Lung (tissue), 11 donors: ENCODE measurements at regions not wholly inside any gene's neighbourhood (a gene's known extent, or its start where the extent isn't known, plus 50 kb on each side); places are given as distances from the start of the nearest gene placed in this dataset.

ENCODE experiments used
- ATAC-seq: fragments of 200-7000 bp; cut with Tn5 transposase; one replicate; pipeline ENCODE4 v1.9.1; 2020; ENCODE audit warnings: moderate number of reproducible peaks; ENCODE audit not compliant: insufficient read depth, low FRiP score
- DNase-seq, 3 donors: peaks; one replicate each; pipeline ENCODE4 v3.0.0-alpha.2; 2013 to 2017
- H3K27ac ChIP-seq, 2 donors: one replicate each; pipeline ENCODE4 v1.5.1; 2013; ENCODE audit warnings: mild to moderate bottlenecking in 2 of 2, moderate library complexity in 2 of 2, control low read depth in 1 of 2, inconsistent platforms in 1 of 2, low read depth in 1 of 2, low read length in 1 of 2
- H3K27me3 ChIP-seq, 3 donors: one replicate each; pipeline ENCODE4 v1.5.1; 2013; ENCODE audit warnings: low read length in 2 of 3; ENCODE audit not compliant: control insufficient read depth in 3 of 3, insufficient read depth in 3 of 3
- H3K36me3 ChIP-seq, 4 donors: one replicate each; pipeline ENCODE4 v1.5.1; 2013; ENCODE audit warnings: low read length in 4 of 4, mild to moderate bottlenecking in 1 of 4, moderate library complexity in 1 of 4; ENCODE audit not compliant: control insufficient read depth in 4 of 4, insufficient read depth in 4 of 4
- H3K4me1 ChIP-seq, 5 donors: one replicate each; pipeline ENCODE4 v1.5.1; 2013; ENCODE audit warnings: low read length in 5 of 5, mild to moderate bottlenecking in 2 of 5, moderate library complexity in 1 of 5; ENCODE audit not compliant: control insufficient read depth in 5 of 5, insufficient read depth in 5 of 5
- H3K4me3 ChIP-seq: one replicate; pipeline ENCODE4 v1.5.1; 2013; ENCODE audit warnings: mild to moderate bottlenecking, control low read depth, moderate library complexity
- H3K9ac ChIP-seq, 2 donors: one replicate each; pipeline ENCODE4 v1.5.1; 2013; ENCODE audit warnings: low read length in 2 of 2, control low read depth in 1 of 2; ENCODE audit not compliant: insufficient read depth in 1 of 2
- H3K9me3 ChIP-seq, 4 donors: one replicate each; pipeline ENCODE4 v1.5.1; 2013; ENCODE audit warnings: low read length in 3 of 4, mild to moderate bottlenecking in 1 of 4, moderate library complexity in 1 of 4; ENCODE audit not compliant: control insufficient read depth in 4 of 4, insufficient read depth in 3 of 4
- CTCF ChIP-seq: IDR thresholded peaks from 2 replicates; pipeline ENCODE4 v1.5.1; 2012; ENCODE audit warnings: mild to moderate bottlenecking; ENCODE audit errors: control extremely low read depth, extremely low read depth
- WGBS, 2 donors: extraction: QIAGEN DNeasy Blood & Tissue Kit; methylation state at CpG; one replicate each; pipeline ENCODE4 v1.1.7; 2013; 5-methylcytosine and 5-hydroxymethylcytosine counted together
- donor health status: control.
- donor health status: control.
- donor health status: Bipolar disorder and iron deficiency.
- donor health status: healthy.
- donor health status: DM: yes; HTN: yes; CAD: no.

GRCh38 chr9:20111173-20111843 is 322.5 kb upstream of the SLC24A2 start:
- Histone ChIP-seq H3K27ac (no peak overlapping the region), H3K36me3 (no peaks in the 10 kb centered on the region), H3K9ac (no peak overlapping the region), H3K4me1 (no peaks in the 10 kb centered on the region), H3K9me3 (peaks cover 0 to 6% (median 2%) of the 10 kb centered on the region in 4 donors), H3K4me3 (no peak overlapping the region), H3K27me3 (no peaks in the 10 kb centered on the region)
- DNase-seq (no peak), ATAC-seq (no peak)
- no peak for TF ChIP-seq CTCF
- WGBS, 2 donors: 66 to 76% methylated on average over 3 of the region's 3 CpGs

- no peak for TF ChIP-seq CTCF
These were observed 306.7 kb upstream of the SLC24A2 start for GRCh38 chr9:20095430-20096092.

GRCh38 chr9:20092561-20092960 is 303.7 kb upstream of the SLC24A2 start:
- 79 to 93% methylated on average over 1 of the region's 1 CpG for WGBS, 2 donors
- Histone ChIP-seq H3K4me1 (no peaks in the 10 kb centered on the region), H3K9ac (no peak overlapping the region), H3K9me3 (peaks cover 0 to 3% (median 0%) of the 10 kb centered on the region in 4 donors), H3K36me3 (no peaks in the 10 kb centered on the region), H3K27ac (no peak overlapping the region), H3K4me3 (no peak overlapping the region), H3K27me3 (no peaks in the 10 kb centered on the region)
- ATAC-seq: no peak
- no peak for TF ChIP-seq CTCF
- no peak for DNase-seq

More at GRCh38 chr9:20095430-20096092, 306.7 kb upstream of the SLC24A2 start:
- DNase-seq (no peak), ATAC-seq (no peak)
- no peak overlapping the region for H3K27ac ChIP-seq
- no peaks in the 10 kb centered on the region for H3K9me3 ChIP-seq
- H3K36me3 ChIP-seq: no peaks in the 10 kb centered on the region
- no peak overlapping the region for H3K9ac ChIP-seq
- H3K4me1 ChIP-seq: no peaks in the 10 kb centered on the region
- H3K27me3 ChIP-seq: no peaks in the 10 kb centered on the region
- 85 to 91% methylated on average over 5 of the region's 5 CpGs for WGBS, 2 donors
- H3K4me3 ChIP-seq: no peak overlapping the region
